ENCODE measurements at regions not wholly inside any gene's neighbourhood (a gene's known extent, or its start where the extent isn't known, plus 50 kb on each side); places are given as distances from the start of the nearest gene placed in this dataset.

- TF ChIP-seq POLR2A (IDR thresholded peaks at IDR 0.05) (no peak), CTCF (IDR thresholded peaks at IDR 0.05) (no peak)
Measured at GRCh38 chr1:72693899-72694298, 411.6 kb upstream of the NEGR1 start.

Data from heart left ventricle (tissue), 13 donors.